BLaER1 treated with 17β-estradiol and CSF1 and Interleukin-3, amounts not matched to agents 10 nM and 100 nM (cell line): ENCODE measurements at regions not wholly inside any gene's neighbourhood (a gene's known extent, or its start where the extent isn't known, plus 50 kb on each side); places are given as distances from the start of the nearest gene placed in this dataset.
"Not testable (repeated sequence)": the region's sequence is repeated elsewhere in the genome, so short reads cannot be mapped to it uniquely, and the experiment has no call there.

Experiments used
- H3K27ac ChIP-seq, 11 experiments: shearing (Covaris generic); formaldehyde crosslinking; 2 replicates each; pipeline ENCODE4 v1.8.1; 2022
- H3K27me3 ChIP-seq, 11 experiments: shearing (Covaris generic); formaldehyde crosslinking; 2 replicates each; pipeline ENCODE4 v1.8.1; 2022
- H3K36me3 ChIP-seq, 11 experiments: shearing (Covaris generic); formaldehyde crosslinking; 2 replicates each; pipeline ENCODE4 v1.8.1; 2022
- H3K4me1 ChIP-seq, 10 experiments: shearing (Covaris generic); formaldehyde crosslinking; 2 replicates each; pipeline ENCODE4 v1.8.1; 2022
- H3K4me2 ChIP-seq, 11 experiments: shearing (Covaris generic); formaldehyde crosslinking; 2 replicates each; pipeline ENCODE4 v1.8.1; 2022
- H3K4me3 ChIP-seq, 10 experiments: shearing (Covaris generic); formaldehyde crosslinking; 2 replicates each; pipeline ENCODE4 v1.8.1; 2022
- H3K9ac ChIP-seq, 11 experiments: shearing (Covaris generic); formaldehyde crosslinking; 2 replicates each; pipeline ENCODE4 v1.8.1; 2022
- H3K9me3 ChIP-seq, 11 experiments: shearing (Covaris generic); formaldehyde crosslinking; replicated peaks in 1 of 11; 2 replicates each; pipeline ENCODE4 v1.8.1; 2022
- H4K20me1 ChIP-seq, 11 experiments: shearing (Covaris generic); formaldehyde crosslinking; 2 replicates each; pipeline ENCODE4 v1.8.1; 2022
- Cebpa-rat ChIP-seq, 11 experiments: shearing (Covaris generic); IDR thresholded peaks; 2 replicates each; pipeline ENCODE4 v1.8.1; 2022

DNA sequence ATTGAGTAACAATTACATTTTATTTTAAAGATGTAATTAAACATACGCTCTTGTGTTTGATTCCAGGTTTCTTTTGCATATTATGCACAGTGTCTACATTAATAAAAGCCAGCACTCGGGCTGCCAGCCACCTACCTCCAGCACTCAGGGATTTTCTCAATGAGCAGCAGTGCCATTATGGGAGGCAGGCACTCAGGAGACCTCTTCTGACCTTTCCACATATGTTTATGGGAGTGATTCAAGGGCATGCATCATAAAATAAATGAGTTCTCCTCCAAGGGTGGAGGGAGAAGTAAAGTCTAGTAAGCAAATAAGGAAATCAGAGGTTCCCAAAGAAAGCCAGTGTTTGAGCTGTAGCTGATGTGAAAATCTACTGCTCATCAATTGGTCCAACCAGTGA is 119.8 kb upstream of the IRX2 start:
- Histone ChIP-seq H3K4me2 (no peak overlapping the region), H3K27me3 (no peaks in the 10 kb centered on the region), H3K9ac (no peak overlapping the region), H3K4me3 (no peak overlapping the region), H3K9me3 (peaks cover 7 to 34% (median 15%) of the 10 kb centered on the region in 11 experiments; a peak in 16 of 22 replicates), H3K4me1 (peaks cover 0 to 7% (median 6%) of the 10 kb centered on the region in 10 experiments; a peak in 12 of 20 replicates), H3K27ac (no peak overlapping the region), H4K20me1 (no peaks in the 10 kb centered on the region), H3K36me3 (no peaks in the 10 kb centered on the region)
- TF ChIP-seq Cebpa-rat (IDR thresholded peaks at IDR 0.05) = no peak

DNA sequence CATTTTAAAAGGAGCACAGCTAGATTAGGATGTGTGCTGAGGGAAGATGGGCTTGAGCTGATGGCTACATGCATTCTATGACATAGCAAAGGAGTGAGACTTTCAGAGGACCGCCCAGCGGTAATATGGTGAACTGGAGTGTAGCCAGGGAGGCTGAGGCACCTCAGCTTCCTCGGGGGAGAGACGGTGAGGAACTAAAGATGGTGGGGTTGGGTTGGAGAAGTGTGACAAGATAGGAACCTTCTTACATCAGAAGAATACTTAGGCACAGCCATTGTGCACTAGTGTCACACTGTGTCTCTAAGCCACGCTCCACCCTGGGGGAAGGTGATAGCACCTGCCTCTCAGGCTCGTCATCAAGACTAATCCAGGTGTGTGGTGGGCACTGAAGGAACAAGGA is 118.0 kb upstream of the IRX2 start:
- Histone ChIP-seq H3K4me1 (peaks cover 0 to 2% (median 0%) of the 10 kb centered on the region in 10 experiments; a peak in 1 of 20 replicates), H3K9me3 (peaks cover 5 to 21% (median 11%) of the 10 kb centered on the region in 11 experiments; a peak in 15 of 22 replicates)

GRCh38 chr5:2867373-2867933 is 116.0 kb upstream of the IRX2 start:
- Histone ChIP-seq H3K27ac (no peak overlapping the region), H3K4me3 (no peak overlapping the region), H3K27me3 (no peaks in the 10 kb centered on the region), H3K9me3 (peaks cover 0 to 5% (median 0%) of the 10 kb centered on the region in 11 experiments; a peak in 4 of 22 replicates), H3K4me1 (peaks cover 0 to 4% (median 0%) of the 10 kb centered on the region in 10 experiments; a peak in 5 of 20 replicates), H3K9ac (no peak overlapping the region), H4K20me1 (no peaks in the 10 kb centered on the region), H3K4me2 (no peak overlapping the region), H3K36me3 (no peaks in the 10 kb centered on the region)
- TF ChIP-seq Cebpa-rat (IDR thresholded peaks at IDR 0.05) = no peak

More for the DNA sequence above, 118.0 kb upstream of the IRX2 start:
- H4K20me1 ChIP-seq = no peaks in the 10 kb centered on the region
- H3K36me3 ChIP-seq = no peaks in the 10 kb centered on the region
- no peak for TF ChIP-seq Cebpa-rat (IDR thresholded peaks at IDR 0.05)
- no peaks in the 10 kb centered on the region for H3K27me3 ChIP-seq
- H3K27ac ChIP-seq = no peak overlapping the region
- no peak overlapping the region for H3K9ac ChIP-seq
- H3K4me3 ChIP-seq = no peak overlapping the region
- no peak overlapping the region for H3K4me2 ChIP-seq

GRCh38 chr5:2866662-2867372 is 115.3 kb upstream of the IRX2 start:
- Histone ChIP-seq H3K27ac (no peak overlapping the region), H3K4me2 (no peak overlapping the region), H3K27me3 (no peaks in the 10 kb centered on the region), H3K4me3 (no peak overlapping the region), H3K36me3 (no peaks in the 10 kb centered on the region), H4K20me1 (no peaks in the 10 kb centered on the region), H3K9me3 (peaks cover 0 to 4% (median 0%) of the 10 kb centered on the region in 11 experiments; a peak in 2 of 22 replicates), H3K9ac (no peak overlapping the region), H3K4me1 (peaks cover 4 to 11% (median 6%) of the 10 kb centered on the region in 10 experiments)
- no peak for TF ChIP-seq Cebpa-rat (IDR thresholded peaks at IDR 0.05)

GRCh38 chr5:2865856-2866255 is 114.4 kb upstream of the IRX2 start:
- H3K9me3 ChIP-seq = peaks cover 0 to 4% (median 0%) of the 10 kb centered on the region in 11 experiments; a peak in 2 of 22 replicates
- H3K27ac ChIP-seq = no peak overlapping the region
- no peak for TF ChIP-seq Cebpa-rat (IDR thresholded peaks at IDR 0.05)
- H3K36me3 ChIP-seq = no peaks in the 10 kb centered on the region
- no peak overlapping the region for H3K9ac ChIP-seq
- H3K4me2 ChIP-seq = no peak overlapping the region
- H3K27me3 ChIP-seq = no peaks in the 10 kb centered on the region
- no peak overlapping the region for H3K4me3 ChIP-seq
- H4K20me1 ChIP-seq = no peaks in the 10 kb centered on the region
- peaks cover 14 to 20% (median 15%) of the 10 kb centered on the region in 10 experiments for H3K4me1 ChIP-seq

GRCh38 chr5:2864515-2865105 is 113.1 kb upstream of the IRX2 start:
- no peak for TF ChIP-seq Cebpa-rat (IDR thresholded peaks at IDR 0.05)
- peaks cover 15 to 22% (median 18%) of the 10 kb centered on the region in 10 experiments for H3K4me1 ChIP-seq
- peaks cover 0 to 4% (median 0%) of the 10 kb centered on the region in 11 experiments; a peak in 2 of 22 replicates for H3K9me3 ChIP-seq
- H3K4me3 ChIP-seq = no peak overlapping the region
- no peaks in the 10 kb centered on the region for H3K27me3 ChIP-seq
- H3K27ac ChIP-seq = no peak overlapping the region
- H4K20me1 ChIP-seq = no peaks in the 10 kb centered on the region
- no peaks in the 10 kb centered on the region for H3K36me3 ChIP-seq
- no peak overlapping the region for H3K9ac ChIP-seq
- H3K4me2 ChIP-seq = no peak overlapping the region

- Histone ChIP-seq H3K9me3 (peaks cover 0 to 4% (median 0%) of the 10 kb centered on the region in 11 experiments; a peak in 2 of 22 replicates), H3K4me1 (peaks cover 20 to 26% (median 22%) of the 10 kb centered on the region in 10 experiments), H3K27me3 (no peaks in the 10 kb centered on the region), H3K4me3 (no peak overlapping the region), H3K4me2 (no peak overlapping the region), H4K20me1 (no peaks in the 10 kb centered on the region), H3K9ac (no peak overlapping the region), H3K27ac (no peak overlapping the region), H3K36me3 (no peaks in the 10 kb centered on the region)
- no peak for TF ChIP-seq Cebpa-rat (IDR thresholded peaks at IDR 0.05)
Measured at GRCh38 chr5:2863675-2864433, 112.4 kb upstream of the IRX2 start.

DNA sequence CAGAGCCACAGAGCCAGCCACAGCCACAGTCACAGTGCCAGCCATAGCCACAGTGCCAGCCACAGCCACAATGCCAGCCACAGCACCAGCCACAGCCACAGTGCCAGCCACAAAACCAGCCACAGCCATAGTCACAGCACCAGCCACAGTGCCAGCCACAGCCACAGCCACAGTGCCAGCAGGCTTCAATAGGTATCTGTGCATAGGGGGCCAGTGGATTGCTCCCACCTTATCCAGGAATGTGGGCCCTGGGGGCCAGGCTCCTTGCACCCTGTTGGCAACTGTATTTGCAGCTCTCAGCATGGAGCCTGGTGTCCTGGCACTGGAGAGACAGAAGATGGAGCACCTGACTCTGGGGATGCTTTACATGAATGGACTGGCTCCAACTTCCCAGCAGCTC is 111.7 kb upstream of the IRX2 start:
- Histone ChIP-seq H3K27me3 (no peaks in the 10 kb centered on the region), H3K4me1 (peaks cover 20 to 26% (median 23%) of the 10 kb centered on the region in 10 experiments), H3K9me3 (peaks cover 0 to 4% (median 0%) of the 10 kb centered on the region in 11 experiments; a peak in 2 of 22 replicates), H3K4me2 (no peak overlapping the region), H3K9ac (no peak overlapping the region), H4K20me1 (no peaks in the 10 kb centered on the region), H3K27ac (peak overlapping the region in 6 of 11 experiments; percentile 13 to 68 (median 64); a peak in 8 of 22 replicates), H3K4me3 (no peak overlapping the region), H3K36me3 (no peaks in the 10 kb centered on the region)
- TF ChIP-seq Cebpa-rat (IDR thresholded peaks at IDR 0.05) = no peak

- not testable (repeated sequence) for H3K9me3 ChIP-seq, H3K27me3 ChIP-seq, H4K20me1 ChIP-seq, H3K36me3 ChIP-seq, H3K4me3 ChIP-seq
- H3K9ac ChIP-seq = peak overlapping the region in 1 of 11 experiments; percentile 4; a peak in 1 of 22 replicates
- peak overlapping the region in 9 of 11 experiments; percentile 34 to 68 (median 62); a peak in 18 of 22 replicates for H3K27ac ChIP-seq
- peak overlapping the region; percentile 56 to 83 (median 65) for H3K4me2 ChIP-seq
- peaks cover 20 to 26% (median 23%) of the 10 kb centered on the region in 10 experiments for H3K4me1 ChIP-seq
Measured at GRCh38 chr5:2862176-2862575, 110.7 kb upstream of the IRX2 start.
